ENCODE measurements at regions not wholly inside any gene's neighbourhood (a gene's known extent, or its start where the extent isn't known, plus 50 kb on each side); places are given as distances from the start of the nearest gene placed in this dataset.

DNA sequence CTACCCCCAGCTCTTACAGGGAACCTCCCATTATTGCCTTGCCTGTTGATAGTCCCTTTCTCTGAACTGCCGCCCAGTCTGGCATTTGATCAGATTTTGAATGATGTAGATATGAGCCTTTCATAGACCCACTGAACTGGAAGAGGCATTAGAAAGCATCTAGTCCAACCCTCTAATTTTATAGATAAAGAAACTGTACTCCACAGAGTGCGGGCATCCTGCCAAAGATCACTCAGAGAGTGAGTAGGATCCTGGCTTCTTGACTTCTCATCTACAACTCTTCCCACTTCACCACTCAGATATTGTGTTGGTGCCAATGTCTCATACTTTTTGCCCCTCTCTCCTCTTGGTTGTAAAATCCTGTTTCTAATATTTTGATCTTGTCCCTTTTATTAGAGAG is 179.2 kb upstream of the BMP2 start:
- Histone ChIP-seq H3K4me1 (no peaks in the 10 kb centered on the region), H3K27me3 (no peaks in the 10 kb centered on the region), H3K36me3 (no peaks in the 10 kb centered on the region), H3K9me3 (no peaks in the 10 kb centered on the region), H3K4me3 (no peak overlapping the region), H3K27ac (no peak overlapping the region)
- TF ChIP-seq POLR2A (IDR thresholded peaks at IDR 0.05) (no peak), EP300 (IDR thresholded peaks at IDR 0.05) (no peak), POLR2AphosphoS5 (IDR thresholded peaks at IDR 0.05) (no peak)
- TF ChIP-seq, protein P1, sequence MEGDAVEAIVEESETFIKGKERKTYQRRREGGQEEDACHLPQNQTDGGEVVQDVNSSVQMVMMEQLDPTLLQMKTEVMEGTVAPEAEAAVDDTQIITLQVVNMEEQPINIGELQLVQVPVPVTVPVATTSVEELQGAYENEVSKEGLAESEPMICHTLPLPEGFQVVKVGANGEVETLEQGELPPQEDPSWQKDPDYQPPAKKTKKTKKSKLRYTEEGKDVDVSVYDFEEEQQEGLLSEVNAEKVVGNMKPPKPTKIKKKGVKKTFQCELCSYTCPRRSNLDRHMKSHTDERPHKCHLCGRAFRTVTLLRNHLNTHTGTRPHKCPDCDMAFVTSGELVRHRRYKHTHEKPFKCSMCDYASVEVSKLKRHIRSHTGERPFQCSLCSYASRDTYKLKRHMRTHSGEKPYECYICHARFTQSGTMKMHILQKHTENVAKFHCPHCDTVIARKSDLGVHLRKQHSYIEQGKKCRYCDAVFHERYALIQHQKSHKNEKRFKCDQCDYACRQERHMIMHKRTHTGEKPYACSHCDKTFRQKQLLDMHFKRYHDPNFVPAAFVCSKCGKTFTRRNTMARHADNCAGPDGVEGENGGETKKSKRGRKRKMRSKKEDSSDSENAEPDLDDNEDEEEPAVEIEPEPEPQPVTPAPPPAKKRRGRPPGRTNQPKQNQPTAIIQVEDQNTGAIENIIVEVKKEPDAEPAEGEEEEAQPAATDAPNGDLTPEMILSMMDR (IDR thresholded peaks at IDR 0.05), result no peak
- DNase-seq (no peak), ATAC-seq (ENCODE audit: low FRiP score in 2 of 2) (no peak)
- WGBS, 2 donors, result 71 to 73% methylated on average over 2 of the region's 2 CpGs

- peak in 1 of 2 donors; percentile 30 for DNase-seq
- H3K9me3 ChIP-seq, result no peaks in the 10 kb centered on the region
- no peak overlapping the region for H3K4me3 ChIP-seq
- WGBS, 2 donors, result 69 to 71% methylated on average over 6 of the region's 6 CpGs
- no peak overlapping the region for H3K27ac ChIP-seq
- ATAC-seq (ENCODE audit: low FRiP score in 2 of 2), result peak; percentile 68 to 69
- TF ChIP-seq, protein P1 (IDR thresholded peaks at IDR 0.05), result peak; percentile 47 to 66 (median 58)
- TF ChIP-seq EP300 (IDR thresholded peaks at IDR 0.05), result no peak
- H3K27me3 ChIP-seq, result no peaks in the 10 kb centered on the region
- peaks cover 0 to 3% (median 0%) of the 10 kb centered on the region in 4 donors for H3K4me1 ChIP-seq
- no peaks in the 10 kb centered on the region for H3K36me3 ChIP-seq
Measured at GRCh38 chr20:6583134-6583738, 184.2 kb upstream of the BMP2 start.

DNA sequence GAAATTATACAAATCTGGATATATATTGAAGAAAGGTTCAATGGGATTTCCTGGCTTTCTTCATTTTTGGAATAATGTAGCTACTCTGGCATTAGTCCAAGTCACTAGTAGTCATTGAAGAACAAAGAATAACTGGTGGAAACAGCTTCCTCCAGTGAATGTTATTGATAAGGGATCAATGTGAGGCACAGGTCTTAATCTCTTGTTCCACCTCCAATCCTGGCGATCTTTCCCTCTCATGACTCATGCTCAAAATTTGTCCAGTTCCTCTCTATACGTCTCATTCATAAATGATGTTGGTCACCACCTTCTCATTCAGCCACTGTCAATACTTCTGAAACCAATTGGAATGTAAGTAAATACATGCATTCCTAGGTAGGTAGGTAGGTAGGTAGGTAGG is 185.0 kb upstream of the BMP2 start:
- Histone ChIP-seq H3K4me3 (no peak overlapping the region), H3K27ac (no peak overlapping the region), H3K27me3 (no peaks in the 10 kb centered on the region), H3K36me3 (no peaks in the 10 kb centered on the region), H3K9me3 (no peaks in the 10 kb centered on the region), H3K4me1 (peaks cover 0 to 3% (median 0%) of the 10 kb centered on the region in 4 donors)
- TF ChIP-seq EP300 (IDR thresholded peaks at IDR 0.05), result no peak
- TF ChIP-seq POLR2A (IDR thresholded peaks at IDR 0.05), result no peak
- TF ChIP-seq, protein P1 (IDR thresholded peaks at IDR 0.05), result no peak
- no peak for TF ChIP-seq POLR2AphosphoS5 (IDR thresholded peaks at IDR 0.05)
- ATAC-seq (ENCODE audit: low FRiP score in 2 of 2) (no peak), DNase-seq (no peak)
- WGBS, 2 donors, result 59 to 71% methylated on average over 2 of the region's 2 CpGs

DNA sequence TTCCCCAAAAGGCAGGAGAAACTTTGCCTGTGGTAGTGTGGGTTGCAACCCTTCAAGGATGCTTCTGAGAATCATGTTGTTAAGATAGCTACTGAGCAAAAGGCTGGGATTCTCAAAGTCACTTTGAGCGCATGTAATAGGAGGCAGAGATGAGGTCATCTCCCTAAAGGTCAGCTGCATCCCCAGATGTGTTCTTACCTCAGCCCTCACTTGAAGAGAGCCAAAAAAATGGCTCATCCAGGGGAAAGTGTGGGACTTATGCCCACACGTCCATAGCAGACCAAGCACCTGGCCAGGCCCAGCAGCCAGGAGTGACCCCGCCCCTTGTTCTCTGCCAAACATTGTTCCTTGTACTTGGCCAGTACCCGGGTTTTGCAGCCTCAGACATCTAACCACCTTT is 187.0 kb upstream of the BMP2 start:
- H3K4me1 ChIP-seq, result peaks cover 0 to 4% (median 1%) of the 10 kb centered on the region in 4 donors
- 70 to 82% methylated on average over 3 to 4 of the region's 4 CpGs for WGBS, 2 donors
- H3K27ac ChIP-seq, result no peak overlapping the region
- H3K4me3 ChIP-seq, result no peak overlapping the region
- H3K36me3 ChIP-seq, result no peaks in the 10 kb centered on the region
- TF ChIP-seq EP300 (IDR thresholded peaks at IDR 0.05) (no peak), POLR2AphosphoS5 (IDR thresholded peaks at IDR 0.05) (no peak), POLR2A (IDR thresholded peaks at IDR 0.05) (no peak)
- TF ChIP-seq, protein P1 (IDR thresholded peaks at IDR 0.05), result no peak
- ATAC-seq (ENCODE audit: low FRiP score in 2 of 2), result peak in 1 of 2 donors; percentile 61
- H3K9me3 ChIP-seq, result no peaks in the 10 kb centered on the region
- no peak for DNase-seq
- no peaks in the 10 kb centered on the region for H3K27me3 ChIP-seq

DNA sequence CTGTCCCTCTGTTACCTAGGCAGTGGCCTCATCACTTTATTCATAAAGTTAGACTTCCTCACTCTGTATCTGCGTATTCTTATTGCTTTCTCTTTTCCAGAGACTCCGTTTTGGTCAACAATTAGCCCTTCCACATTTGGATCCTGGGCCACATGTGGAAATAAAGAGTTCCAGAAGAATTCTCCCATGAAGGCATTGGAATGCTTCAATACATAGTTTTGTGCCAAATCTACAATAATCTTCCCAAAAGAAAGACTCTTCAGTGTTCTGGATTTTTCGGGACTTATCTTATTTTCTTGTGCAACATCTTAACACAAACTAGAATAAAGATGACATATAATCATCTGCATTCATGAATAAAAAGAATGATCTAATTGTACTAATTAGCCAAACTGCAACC is 187.7 kb upstream of the BMP2 start:
- Histone ChIP-seq H3K4me3 (no peak overlapping the region), H3K27ac (no peak overlapping the region), H3K9me3 (no peaks in the 10 kb centered on the region), H3K4me1 (peaks cover 0 to 4% (median 1%) of the 10 kb centered on the region in 4 donors), H3K36me3 (no peaks in the 10 kb centered on the region), H3K27me3 (no peaks in the 10 kb centered on the region)
- ATAC-seq (ENCODE audit: low FRiP score in 2 of 2), result no peak
- TF ChIP-seq POLR2A (IDR thresholded peaks at IDR 0.05) (no peak), EP300 (IDR thresholded peaks at IDR 0.05) (no peak), POLR2AphosphoS5 (IDR thresholded peaks at IDR 0.05) (no peak)
- TF ChIP-seq, protein P1 (IDR thresholded peaks at IDR 0.05), result no peak
- WGBS, 2 donors, result 85 to 90% methylated on average over 3 of the region's 3 CpGs
- DNase-seq, result no peak

Data from upper lobe of left lung (tissue), 6 donors.